Colonic mucosa (tissue), 4 donors: ENCODE measurements at regions not wholly inside any gene's neighbourhood (a gene's known extent, or its start where the extent isn't known, plus 50 kb on each side); places are given as distances from the start of the nearest gene placed in this dataset.

Experiments
- DNase-seq: peaks from one replicate; pipeline ENCODE4 v3.0.0-alpha.2; 2020
- H3K27ac ChIP-seq: fragments of 200-600 bp; one replicate; pipeline ENCODE4 v1.8.0; 2021
- H3K27me3 ChIP-seq: fragments of 200-600 bp; one replicate; pipeline ENCODE4 v1.8.0; 2021
- H3K36me3 ChIP-seq: fragments of 200-600 bp; one replicate; pipeline ENCODE4 v1.8.0; 2021
- H3K4me1 ChIP-seq: fragments of 200-600 bp; one replicate; pipeline ENCODE4 v1.8.0; 2021; ENCODE audit warnings: mild to moderate bottlenecking
- H3K4me3 ChIP-seq: fragments of 200-600 bp; one replicate; pipeline ENCODE4 v1.8.0; 2021
- H3K9ac ChIP-seq, 2 donors: one replicate each; pipeline ENCODE4 v1.7.0; 2013; ENCODE audit warnings: control low read depth in 2 of 2, low read depth in 2 of 2, low read length in 2 of 2
- H3K9me3 ChIP-seq: fragments of 200-600 bp; one replicate; pipeline ENCODE4 v1.8.0; 2021
- CTCF ChIP-seq: fragments of 200-600 bp; IDR thresholded peaks from one replicate; pipeline ENCODE4 v1.8.0; 2022; ENCODE audit warnings: antibody characterized with exemption, mild to moderate bottlenecking
- intact Hi-C: fragments of 100-400 bp; cut with DNase I; formaldehyde crosslinking; loops from one replicate; pipeline ENCODE4 v1.14.1; 2022
- donor health status: healthy.
- donor health status: DM: no; HTN: no; CAD: no.
- donor health status: DM: no; HTN: no; CAD: no.

- intact Hi-C loops, result no loop called here
- no peaks in the 10 kb centered on the region for H3K9me3 ChIP-seq
- H3K27me3 ChIP-seq, result no peaks in the 10 kb centered on the region
- no peak overlapping the region for H3K9ac ChIP-seq
- H3K4me1 ChIP-seq, result no peaks in the 10 kb centered on the region
- H3K36me3 ChIP-seq, result no peaks in the 10 kb centered on the region
- no peak overlapping the region for H3K27ac ChIP-seq
- no peak overlapping the region for H3K4me3 ChIP-seq
- no peak for DNase-seq
- TF ChIP-seq CTCF, result no peak
Observed at GRCh38 chr4:100083289-100083688, 107.0 kb downstream of the DDIT4L start.

- H3K4me3 ChIP-seq, result no peak overlapping the region
- no peak overlapping the region for H3K27ac ChIP-seq
Observed at GRCh38 chr4:100082852-100083251, 107.4 kb downstream of the DDIT4L start.

GRCh38 chr4:100081491-100081890 lies 108.8 kb downstream of the DDIT4L start:
- no peak overlapping the region for H3K27ac ChIP-seq
- DNase-seq, result no peak
- no peaks in the 10 kb centered on the region for H3K27me3 ChIP-seq
- H3K9ac ChIP-seq, result no peak overlapping the region
- no peak overlapping the region for H3K4me3 ChIP-seq
- H3K36me3 ChIP-seq, result no peaks in the 10 kb centered on the region
- H3K9me3 ChIP-seq, result no peaks in the 10 kb centered on the region
- no peaks in the 10 kb centered on the region for H3K4me1 ChIP-seq
- TF ChIP-seq CTCF, result no peak
- intact Hi-C loops, result no loop called here

More at GRCh38 chr4:100082852-100083251, 107.4 kb downstream of the DDIT4L start:
- H3K27me3 ChIP-seq, result no peaks in the 10 kb centered on the region
- no peaks in the 10 kb centered on the region for H3K4me1 ChIP-seq
- no peaks in the 10 kb centered on the region for H3K36me3 ChIP-seq
- intact Hi-C loops, result no loop called here
- no peak for TF ChIP-seq CTCF
- no peak overlapping the region for H3K9ac ChIP-seq
- DNase-seq, result no peak
- no peaks in the 10 kb centered on the region for H3K9me3 ChIP-seq

GRCh38 chr4:100079264-100079663 lies 111.0 kb downstream of the DDIT4L start:
- no peaks in the 10 kb centered on the region for H3K36me3 ChIP-seq
- no peaks in the 10 kb centered on the region for H3K4me1 ChIP-seq
- intact Hi-C loops, result no loop called here
- no peaks in the 10 kb centered on the region for H3K27me3 ChIP-seq
- no peak for DNase-seq
- no peak overlapping the region for H3K27ac ChIP-seq
- H3K4me3 ChIP-seq, result no peak overlapping the region
- H3K9me3 ChIP-seq, result no peaks in the 10 kb centered on the region
- no peak for TF ChIP-seq CTCF
- no peak overlapping the region for H3K9ac ChIP-seq

- H3K9ac ChIP-seq, result no peak overlapping the region
- H3K4me3 ChIP-seq, result no peak overlapping the region
- intact Hi-C loops, result no loop called here
- no peak for TF ChIP-seq CTCF
- no peaks in the 10 kb centered on the region for H3K36me3 ChIP-seq
- no peak overlapping the region for H3K27ac ChIP-seq
- no peaks in the 10 kb centered on the region for H3K9me3 ChIP-seq
- no peaks in the 10 kb centered on the region for H3K27me3 ChIP-seq
- no peak for DNase-seq
- no peaks in the 10 kb centered on the region for H3K4me1 ChIP-seq
Observed at GRCh38 chr4:100076753-100077152, 113.5 kb downstream of the DDIT4L start.
